ENCODE measurements at regions not wholly inside any gene's neighbourhood (a gene's known extent, or its start where the extent isn't known, plus 50 kb on each side); places are given as distances from the start of the nearest gene placed in this dataset.
"Not testable (repeated sequence)": the region's sequence is repeated elsewhere in the genome, so short reads cannot be mapped to it uniquely, and the experiment has no call there.

- not testable (repeated sequence) for DNase-seq
Observed at GRCh38 chr16:29258946-29259634, 147.4 kb downstream of the NPIPB11 start.

GRCh38 chr16:29257419-29258336 lies 148.8 kb downstream of the NPIPB11 start:
- DNase-seq = not testable (repeated sequence)

GRCh38 chr16:29256501-29256981 lies 150.0 kb downstream of the NPIPB11 start:
- DNase-seq = no peak

- not testable (repeated sequence) for DNase-seq
Observed at GRCh38 chr16:29255957-29256356, 150.6 kb downstream of the NPIPB11 start.

- DNase-seq = not testable (repeated sequence)
Observed at GRCh38 chr16:29255496-29255796, 151.1 kb downstream of the NPIPB11 start.

GRCh38 chr16:29254676-29255495 lies 151.6 kb downstream of the NPIPB11 start:
- DNase-seq = no peak

- DNase-seq = not testable (repeated sequence)
Observed at GRCh38 chr16:29253716-29254590, 152.6 kb downstream of the NPIPB11 start.

- DNase-seq = not testable (repeated sequence)
Observed at GRCh38 chr16:29253066-29253590, 153.4 kb downstream of the NPIPB11 start.

GRCh38 chr16:29252311-29252710 lies 154.2 kb downstream of the NPIPB11 start:
- DNase-seq = not testable (repeated sequence)

GRCh38 chr16:29251571-29252011 lies 154.9 kb downstream of the NPIPB11 start:
- DNase-seq = not testable (repeated sequence)

- DNase-seq = not testable (repeated sequence)
Observed at GRCh38 chr16:29250923-29251434, 155.5 kb downstream of the NPIPB11 start.

GRCh38 chr16:29250469-29250868 lies 156.0 kb downstream of the NPIPB11 start:
- not testable (repeated sequence) for DNase-seq

- not testable (repeated sequence) for DNase-seq
Observed at GRCh38 chr16:29248940-29249318, 157.6 kb downstream of the NPIPB11 start.

- not testable (repeated sequence) for DNase-seq
Observed at GRCh38 chr16:29248306-29248939, 158.1 kb downstream of the NPIPB11 start.

- DNase-seq = not testable (repeated sequence)
Observed at GRCh38 chr16:29246091-29246490, 160.4 kb downstream of the NPIPB11 start.

- DNase-seq = no peak
Observed at GRCh38 chr16:29237971-29238370, 168.5 kb downstream of the NPIPB11 start.

GRCh38 chr16:29237495-29237894 lies 169.0 kb downstream of the NPIPB11 start:
- not testable (repeated sequence) for DNase-seq

- DNase-seq = not testable (repeated sequence)
Observed at GRCh38 chr16:29237023-29237422, 169.5 kb downstream of the NPIPB11 start.

- not testable (repeated sequence) for DNase-seq
Observed at GRCh38 chr16:29235836-29236370, 170.6 kb downstream of the NPIPB11 start.

GRCh38 chr16:29234536-29235275 lies 171.8 kb downstream of the NPIPB11 start:
- DNase-seq = not testable (repeated sequence)
